Testis (tissue), 2 donors: ENCODE measurements at regions not wholly inside any gene's neighbourhood (a gene's known extent, or its start where the extent isn't known, plus 50 kb on each side); places are given as distances from the start of the nearest gene placed in this dataset.

Experiments
- CTCF ChIP-seq, 3 experiments: fragments of 450-650 bp in 2 of 3; fragments of 200-600 bp in 1 of 3; sonication (generic) in 1 of 3; IDR thresholded peaks; one replicate each; pipeline ENCODE4 v1.5.1; 2016 to 2019; ENCODE audit warnings: antibody characterized with exemption in 3 of 3, mild to moderate bottlenecking in 2 of 3, moderate library complexity in 1 of 3
- POLR2A ChIP-seq: fragments of 450-650 bp; IDR thresholded peaks from one replicate; pipeline ENCODE4 v1.6.1; 2017; ENCODE audit warnings: antibody characterized with exemption, mild to moderate bottlenecking, moderate library complexity

GRCh38 chr16:51691109-51691508, 540.0 kb upstream of the SALL1 start:
- TF ChIP-seq CTCF (IDR thresholded peaks at IDR 0.05) (no peak), POLR2A (no peak)
